Suppressor macrophage treated with lipopolysaccharide for 1 hour (primary cell): ENCODE measurements at regions not wholly inside any gene's neighbourhood (a gene's known extent, or its start where the extent isn't known, plus 50 kb on each side); places are given as distances from the start of the nearest gene placed in this dataset.

Source experiments
- DNase-seq, 3 donors: peaks; one replicate each; pipeline ENCODE4 v3.0.0-alpha.2; 2020 to 2022

- DNase-seq: no peak
Observed at GRCh38 chr4:14668296-14668695, 334.0 kb upstream of the CPEB2 start.

GRCh38 chr4:14669371-14669770, 332.9 kb upstream of the CPEB2 start:
- no peak for DNase-seq

GRCh38 chr4:14671146-14671545, 331.1 kb upstream of the CPEB2 start:
- no peak for DNase-seq

- DNase-seq: no peak
Observed at GRCh38 chr4:14675279-14675985, 326.8 kb upstream of the CPEB2 start.

GRCh38 chr4:14679906-14680305, 322.4 kb upstream of the CPEB2 start:
- DNase-seq: no peak

- DNase-seq: no peak
Observed at GRCh38 chr4:14681330-14681729, 321.0 kb upstream of the CPEB2 start.

GRCh38 chr4:14693728-14694127, 308.6 kb upstream of the CPEB2 start:
- DNase-seq: no peak

- no peak for DNase-seq
Observed at GRCh38 chr4:14695095-14695845, 307.0 kb upstream of the CPEB2 start.

- DNase-seq: no peak
Observed at GRCh38 chr4:14700083-14700482, 302.2 kb upstream of the CPEB2 start.

- DNase-seq: no peak
Observed at GRCh38 chr4:14700544-14700943, 301.7 kb upstream of the CPEB2 start.

GRCh38 chr4:14701389-14701788, 300.9 kb upstream of the CPEB2 start:
- DNase-seq: no peak

GRCh38 chr4:14701896-14702295, 300.4 kb upstream of the CPEB2 start:
- no peak for DNase-seq

GRCh38 chr4:14708574-14708973, 293.7 kb upstream of the CPEB2 start:
- DNase-seq: no peak

- no peak for DNase-seq
Observed at GRCh38 chr4:14711259-14711658, 291.0 kb upstream of the CPEB2 start.

- DNase-seq: no peak
Observed at GRCh38 chr4:14716691-14717090, 285.6 kb upstream of the CPEB2 start.

GRCh38 chr4:14719053-14719452, 283.2 kb upstream of the CPEB2 start:
- no peak for DNase-seq

GRCh38 chr4:14726441-14726840, 275.8 kb upstream of the CPEB2 start:
- DNase-seq: no peak

GRCh38 chr4:14726877-14727361, 275.4 kb upstream of the CPEB2 start:
- DNase-seq: no peak

GRCh38 chr4:14729282-14730000, 272.8 kb upstream of the CPEB2 start:
- DNase-seq: no peak

- DNase-seq: no peak
Observed at GRCh38 chr4:14742054-14742453, 260.2 kb upstream of the CPEB2 start.

- DNase-seq: no peak
Observed at GRCh38 chr4:14743172-14743571, 259.1 kb upstream of the CPEB2 start.

GRCh38 chr4:14743601-14744000, 258.7 kb upstream of the CPEB2 start:
- DNase-seq: no peak

GRCh38 chr4:14744346-14744745, 257.9 kb upstream of the CPEB2 start:
- no peak for DNase-seq

GRCh38 chr4:14749910-14750309, 252.4 kb upstream of the CPEB2 start:
- DNase-seq: peak; percentile 34 to 46 (median 40)
